ENCODE measurements at regions not wholly inside any gene's neighbourhood (a gene's known extent, or its start where the extent isn't known, plus 50 kb on each side); places are given as distances from the start of the nearest gene placed in this dataset.

GRCh38 chr11:87743007-87743406 lies 432.2 kb downstream of the RAB38 start:
- no peak for TF ChIP-seq POLR2AphosphoS5 (IDR thresholded peaks at IDR 0.05; ENCODE audit: borderline replicate concordance, low read depth, low read length)
- TF ChIP-seq EZH2 (IDR thresholded peaks at IDR 0.05) = no peak
